ENCODE measurements at regions not wholly inside any gene's neighbourhood (a gene's known extent, or its start where the extent isn't known, plus 50 kb on each side); places are given as distances from the start of the nearest gene placed in this dataset.

- TF ChIP-seq ZNF564 (CRISPR knock-in tag; IDR thresholded peaks at IDR 0.05) (no peak), PAF1 (CRISPR knock-in tag; IDR thresholded peaks at IDR 0.05) (no peak), SMAD9 (CRISPR knock-in tag; IDR thresholded peaks at IDR 0.05) (no peak), NCOA2 (CRISPR knock-in tag; IDR thresholded peaks at IDR 0.05) (no peak)
Observed at GRCh38 chr9:104227108-104227507, 133.0 kb downstream of the SMC2 start (continued).

- Histone ChIP-seq H3K4me2 (ENCODE audit: low read depth, low read length) (no peak overlapping the region), H3K9me3 (ENCODE audit: low read length) (peaks cover 6% of the 10 kb centered on the region; the same call in 1 of the 2 replicates), H3K36me3 (replicated peaks in 1 of 2; ENCODE audit: control insufficient read depth in 1 of 2, insufficient read depth in 2 of 2, low read length in 2 of 2) (no peaks in the 10 kb centered on the region), H4K20me1 (ENCODE audit: insufficient read depth, low read length) (no peaks in the 10 kb centered on the region), H3K79me2 (ENCODE audit: insufficient read depth, low read length) (no peaks in the 10 kb centered on the region), H3K27ac (ENCODE audit: extremely low read length, insufficient read depth, low read length) (no peak overlapping the region), H3K4me1 (ENCODE audit: insufficient read depth, low read length) (no peaks in the 10 kb centered on the region), H3K9ac (ENCODE audit: insufficient read depth, low read depth, low read length) (no peak overlapping the region), H2AFZ (ENCODE audit: low read length) (no peak overlapping the region), H3K27me3 (ENCODE audit: control insufficient read depth in 1 of 2, insufficient read depth in 2 of 2, low read length in 2 of 2) (no peaks in the 10 kb centered on the region), H3K4me3 (replicated peaks in 1 of 3; ENCODE audit: insufficient read depth in 1 of 3, low read depth in 2 of 3, low read length in 3 of 3) (no peak overlapping the region)
- intact Hi-C loops (cut with micrococcal nuclease; ENCODE audit: unreplicated experiment) (no loop called here), in situ Hi-C loops (cut with HindIII; ENCODE audit: extremely low pct_ligation_motif_present, low pct_unique_long_range_greater_than_20kb) (no loop called here)
- FAIRE-seq (no peak), ATAC-seq (no peak), DNase-seq (ENCODE audit: low spot score) (no peak)
- ChIA-PET CTCF (ENCODE audit: low intra/inter-chr PET ratio, low total read pairs) (no interaction called here), POLR2A (no interaction called here)
- BruUV-seq (replicated peaks): no TSS peak
- no peak for TF ChIP-seq RCOR2 (CRISPR knock-in tag; IDR thresholded peaks at IDR 0.05)
- TF ChIP-seq TEAD2 (CRISPR knock-in tag; IDR thresholded peaks at IDR 0.05): no peak
- no peak for TF ChIP-seq ZNF547 (CRISPR knock-in tag; IDR thresholded peaks at IDR 0.05)
- TF ChIP-seq SNAPC2 (CRISPR knock-in tag; IDR thresholded peaks at IDR 0.05): no peak
- no peak for TF ChIP-seq HMGA1 (CRISPR knock-in tag; conservative IDR thresholded peaks at IDR 0.05)
- TF ChIP-seq ATF1 (CRISPR knock-in tag; IDR thresholded peaks at IDR 0.05): no peak
- no peak for TF ChIP-seq PITX1 (CRISPR knock-in tag; IDR thresholded peaks at IDR 0.05)
- TF ChIP-seq ZNF224 (CRISPR knock-in tag; IDR thresholded peaks at IDR 0.05): no peak
- no peak for TF ChIP-seq CENPBD1 (CRISPR knock-in tag; IDR thresholded peaks at IDR 0.05; ENCODE audit: borderline replicate concordance, low read depth)
- no peak for TF ChIP-seq ZNF615 (CRISPR knock-in tag; IDR thresholded peaks at IDR 0.05; ENCODE audit: borderline replicate concordance)
- no peak for TF ChIP-seq ZNF770 (CRISPR knock-in tag; IDR thresholded peaks at IDR 0.05)
- TF ChIP-seq EEA1 (CRISPR knock-in tag; IDR thresholded peaks at IDR 0.05; ENCODE audit: borderline replicate concordance): no peak
- TF ChIP-seq ZNF276 (CRISPR knock-in tag; IDR thresholded peaks at IDR 0.05; ENCODE audit: low read depth): no peak
- TF ChIP-seq ZNF496 (CRISPR knock-in tag; IDR thresholded peaks at IDR 0.05; ENCODE audit: insufficient replicate concordance): no peak
- TF ChIP-seq ZNF713 (CRISPR knock-in tag; IDR thresholded peaks at IDR 0.05): no peak
- no peak for TF ChIP-seq ZFP91 (CRISPR knock-in tag; IDR thresholded peaks at IDR 0.05; ENCODE audit: borderline replicate concordance)
Observed at GRCh38 chr9:104232781-104233341, 138.8 kb downstream of the SMC2 start.
